ENCODE measurements at regions not wholly inside any gene's neighbourhood (a gene's known extent, or its start where the extent isn't known, plus 50 kb on each side); places are given as distances from the start of the nearest gene placed in this dataset.
"Not testable (repeated sequence)": the region's sequence is repeated elsewhere in the genome, so short reads cannot be mapped to it uniquely, and the experiment has no call there.

DNA sequence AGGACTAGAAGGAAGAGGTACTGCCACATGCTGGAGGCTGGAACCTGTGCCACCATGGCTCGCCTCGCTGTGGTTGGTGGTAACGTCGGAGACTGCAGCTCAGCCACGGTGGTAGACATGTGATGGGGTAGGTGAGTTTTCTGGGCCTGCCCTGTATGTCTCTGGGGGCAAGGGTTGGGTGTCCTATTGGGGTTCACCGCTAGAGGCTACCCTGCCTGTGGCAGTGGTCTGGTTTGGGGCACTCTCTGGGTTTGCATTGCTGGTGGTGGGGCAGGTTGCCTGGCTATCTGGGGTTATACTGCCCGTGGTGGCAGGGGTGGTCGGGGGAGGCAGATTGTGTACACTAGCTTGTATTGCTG is 79.3 kb upstream of the KCNJ18 start (continued):
- TF ChIP-seq, protein P1, sequence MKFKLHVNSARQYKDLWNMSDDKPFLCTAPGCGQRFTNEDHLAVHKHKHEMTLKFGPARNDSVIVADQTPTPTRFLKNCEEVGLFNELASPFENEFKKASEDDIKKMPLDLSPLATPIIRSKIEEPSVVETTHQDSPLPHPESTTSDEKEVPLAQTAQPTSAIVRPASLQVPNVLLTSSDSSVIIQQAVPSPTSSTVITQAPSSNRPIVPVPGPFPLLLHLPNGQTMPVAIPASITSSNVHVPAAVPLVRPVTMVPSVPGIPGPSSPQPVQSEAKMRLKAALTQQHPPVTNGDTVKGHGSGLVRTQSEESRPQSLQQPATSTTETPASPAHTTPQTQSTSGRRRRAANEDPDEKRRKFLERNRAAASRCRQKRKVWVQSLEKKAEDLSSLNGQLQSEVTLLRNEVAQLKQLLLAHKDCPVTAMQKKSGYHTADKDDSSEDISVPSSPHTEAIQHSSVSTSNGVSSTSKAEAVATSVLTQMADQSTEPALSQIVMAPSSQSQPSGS (IDR thresholded peaks at IDR 0.05; ENCODE audit: low read length), result no peak

DNA sequence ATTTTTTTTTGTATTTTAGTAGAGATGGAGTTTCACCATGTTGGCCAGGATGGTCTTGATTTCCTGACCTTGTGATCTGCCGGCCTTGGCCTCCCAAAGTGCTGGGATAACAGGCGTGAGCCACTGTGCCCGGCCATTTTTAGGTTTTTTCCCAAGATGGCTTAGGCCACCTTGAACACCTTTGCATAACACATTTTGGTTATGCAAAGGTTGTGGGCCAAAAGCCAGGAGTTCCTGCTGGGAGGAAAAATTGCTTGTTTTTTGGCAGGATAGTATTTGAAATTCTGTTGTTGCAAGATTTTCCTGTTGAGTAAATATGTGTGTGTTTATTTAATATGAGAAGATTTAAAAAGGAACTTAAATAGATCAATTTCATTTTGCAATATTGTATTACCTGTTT is 65.3 kb upstream of the KCNJ18 start:
- FAIRE-seq, result not testable (repeated sequence)

More for the DNA sequence above, 65.3 kb upstream of the KCNJ18 start:
- H3K27ac ChIP-seq (ENCODE audit: low read depth, low read length); H3K23ac ChIP-seq (ENCODE audit: insufficient read length); H2AFZ ChIP-seq (ENCODE audit: low read length); H2BK12ac ChIP-seq (ENCODE audit: low read depth, low read length); H2BK120ac ChIP-seq (replicated peaks; ENCODE audit: low read depth, low read length); H3K4me3 ChIP-seq (ENCODE audit: extremely low read depth in 1 of 4, insufficient read depth in 2 of 4, low read depth in 3 of 4, low read length in 4 of 4); H2BK15ac ChIP-seq (ENCODE audit: low read length); H3K4ac ChIP-seq (replicated peaks; ENCODE audit: insufficient read length, low read depth, low read length); H2BK20ac ChIP-seq (ENCODE audit: low read length); POLR2A ChIA-PET (ENCODE audit: partially characterized antibody); H4K5ac ChIP-seq (ENCODE audit: insufficient read length, low read depth, low read length); H3K9ac ChIP-seq (replicated peaks in 1 of 4; ENCODE audit: extremely low read depth in 1 of 4, low read depth in 3 of 4, low read length in 3 of 4); H3K4me1 ChIP-seq (replicated peaks in 1 of 4; ENCODE audit: control insufficient read depth in 3 of 4, insufficient read depth in 4 of 4, low read length in 3 of 4); H3K36me3 ChIP-seq (ENCODE audit: control insufficient read depth in 2 of 4, insufficient read depth in 4 of 4, low read length in 3 of 4); H4K91ac ChIP-seq (replicated peaks; ENCODE audit: insufficient read length, low read length); H3K14ac ChIP-seq (ENCODE audit: insufficient read length); H3K23me2 ChIP-seq (ENCODE audit: low read depth, low read length); H2BK5ac ChIP-seq (ENCODE audit: low read depth, low read length); H3K4me2 ChIP-seq (ENCODE audit: insufficient read depth in 1 of 2, low read depth in 2 of 2, low read length in 2 of 2); H3K79me1 ChIP-seq (ENCODE audit: low read depth, low read length); H3K27me3 ChIP-seq (replicated peaks in 1 of 4; ENCODE audit: control insufficient read depth in 3 of 4, extremely low read depth in 1 of 4, insufficient read depth in 3 of 4, low read length in 3 of 4); H4K8ac ChIP-seq (ENCODE audit: extremely low read depth, insufficient read depth, low read length); H2AK5ac ChIP-seq (ENCODE audit: low read depth, low read length); H4K20me1 ChIP-seq (replicated peaks in 1 of 2; ENCODE audit: control insufficient read depth in 1 of 2, insufficient read depth in 2 of 2, low read length in 2 of 2); CTCF ChIA-PET (ENCODE audit: partially characterized antibody); H3K9me3 ChIP-seq (ENCODE audit: insufficient read depth in 2 of 2, low read depth in 1 of 2, low read length in 1 of 2); DNase-seq (ENCODE audit: low read depth in 1 of 2, low spot score in 2 of 2); H3K79me2 ChIP-seq (ENCODE audit: control insufficient read depth in 1 of 2, insufficient read depth in 2 of 2, low read length in 2 of 2); H3K56ac ChIP-seq (replicated peaks; ENCODE audit: insufficient read length, low read depth, low read length); H3K18ac ChIP-seq (ENCODE audit: extremely low read depth, low read length): not testable (repeated sequence)
- 89% methylated on average over 2 of the region's 3 CpGs; no CpG with 5 or more reads in 1 of the 2 experiments for WGBS, 2 experiments (ENCODE audit: extremely low coverage in 1 of 2, insufficient coverage in 1 of 2, insufficient read length in 1 of 2, insufficient replicate concordance in 2 of 2, low coverage in 1 of 2, low lambda C conversion rate in 2 of 2, missing lambda C conversion rate in 1 of 2)
